ENCODE measurements at regions not wholly inside any gene's neighbourhood (a gene's known extent, or its start where the extent isn't known, plus 50 kb on each side); places are given as distances from the start of the nearest gene placed in this dataset.

GRCh38 chr2:144012304-144012703, 507.6 kb downstream of the ZEB2 start:
- no peak for TF ChIP-seq CTCF (IDR thresholded peaks at IDR 0.05; ENCODE audit: borderline replicate concordance)
- no peak for DNase-seq
- H3K4me3 ChIP-seq, result no peak overlapping the region
- intact Hi-C loops (cut with micrococcal nuclease), result no loop called here
- H3K36me3 ChIP-seq, result no peaks in the 10 kb centered on the region
- no peaks in the 10 kb centered on the region for H3K27me3 ChIP-seq (ENCODE audit: low read depth)
- H3K27ac ChIP-seq (replicated peaks), result no peak overlapping the region
- H3K4me1 ChIP-seq, result no peaks in the 10 kb centered on the region
- H3K9me3 ChIP-seq (replicated peaks), result no peaks in the 10 kb centered on the region

- no peaks in the 10 kb centered on the region for H3K9me3 ChIP-seq (replicated peaks)
- TF ChIP-seq CTCF (IDR thresholded peaks at IDR 0.05; ENCODE audit: borderline replicate concordance), result no peak
- no peak overlapping the region for H3K27ac ChIP-seq (replicated peaks)
- intact Hi-C loops (cut with micrococcal nuclease), result no loop called here
- no peak overlapping the region for H3K4me3 ChIP-seq
- H3K4me1 ChIP-seq, result no peaks in the 10 kb centered on the region
- no peaks in the 10 kb centered on the region for H3K36me3 ChIP-seq
- no peak for DNase-seq
- H3K27me3 ChIP-seq (ENCODE audit: low read depth), result no peaks in the 10 kb centered on the region
These were observed 508.4 kb downstream of the ZEB2 start for GRCh38 chr2:144011553-144011952.

- Histone ChIP-seq H3K36me3 (no peaks in the 10 kb centered on the region), H3K4me1 (no peaks in the 10 kb centered on the region), H3K9me3 (replicated peaks) (no peaks in the 10 kb centered on the region), H3K27me3 (ENCODE audit: low read depth) (no peaks in the 10 kb centered on the region), H3K4me3 (no peak overlapping the region), H3K27ac (replicated peaks) (no peak overlapping the region)
- TF ChIP-seq CTCF (IDR thresholded peaks at IDR 0.05; ENCODE audit: borderline replicate concordance), result no peak
- intact Hi-C loops (cut with micrococcal nuclease), result no loop called here
- no peak for DNase-seq
These were observed 508.8 kb downstream of the ZEB2 start for GRCh38 chr2:144011098-144011497.

- DNase-seq, result no peak
These were observed 509.7 kb downstream of the ZEB2 start for GRCh38 chr2:144010096-144010836.

GRCh38 chr2:144006139-144006538, 513.8 kb downstream of the ZEB2 start:
- TF ChIP-seq CTCF (IDR thresholded peaks at IDR 0.05; ENCODE audit: borderline replicate concordance), result no peak
- intact Hi-C loops (cut with micrococcal nuclease), result no loop called here
- no peak overlapping the region for H3K27ac ChIP-seq (replicated peaks)
- no peaks in the 10 kb centered on the region for H3K9me3 ChIP-seq (replicated peaks)
- no peaks in the 10 kb centered on the region for H3K4me1 ChIP-seq
- no peaks in the 10 kb centered on the region for H3K27me3 ChIP-seq (ENCODE audit: low read depth)
- H3K4me3 ChIP-seq, result no peak overlapping the region
- no peak for DNase-seq
- H3K36me3 ChIP-seq, result no peaks in the 10 kb centered on the region

More at GRCh38 chr2:144010096-144010836, 509.7 kb downstream of the ZEB2 start:
- Histone ChIP-seq H3K27me3 (ENCODE audit: low read depth) (no peaks in the 10 kb centered on the region), H3K9me3 (replicated peaks) (no peaks in the 10 kb centered on the region), H3K27ac (replicated peaks) (no peak overlapping the region), H3K36me3 (no peaks in the 10 kb centered on the region), H3K4me1 (no peaks in the 10 kb centered on the region), H3K4me3 (no peak overlapping the region)
- TF ChIP-seq CTCF (IDR thresholded peaks at IDR 0.05; ENCODE audit: borderline replicate concordance), result no peak
- intact Hi-C loops (cut with micrococcal nuclease), result no loop called here
